Fibroblast of lung (primary cell): ENCODE measurements at regions not wholly inside any gene's neighbourhood (a gene's known extent, or its start where the extent isn't known, plus 50 kb on each side); places are given as distances from the start of the nearest gene placed in this dataset.
"Not testable (repeated sequence)": the region's sequence is repeated elsewhere in the genome, so short reads cannot be mapped to it uniquely, and the experiment has no call there.

Experiments
- EZH2 ChIP-seq: IDR thresholded peaks from 2 replicates; pipeline ENCODE4 v1.5.1; 2012; ENCODE audit warnings: low read length, control low read depth, mild to moderate bottlenecking; ENCODE audit errors: missing control alignments
- TF ChIP-seq, protein P1 (sequence below), 2 donors: IDR thresholded peaks in 1 of 2; conservative IDR thresholded peaks in 1 of 2; 1 replicate in 1 of 2; 2 replicates in 1 of 2; pipeline ENCODE4 v1.5.1; 2011 to 2012; ENCODE audit warnings: low read length in 2 of 2, control low read depth in 1 of 2, inconsistent platforms in 1 of 2, low read depth in 1 of 2, mild to moderate bottlenecking in 1 of 2

DNA sequence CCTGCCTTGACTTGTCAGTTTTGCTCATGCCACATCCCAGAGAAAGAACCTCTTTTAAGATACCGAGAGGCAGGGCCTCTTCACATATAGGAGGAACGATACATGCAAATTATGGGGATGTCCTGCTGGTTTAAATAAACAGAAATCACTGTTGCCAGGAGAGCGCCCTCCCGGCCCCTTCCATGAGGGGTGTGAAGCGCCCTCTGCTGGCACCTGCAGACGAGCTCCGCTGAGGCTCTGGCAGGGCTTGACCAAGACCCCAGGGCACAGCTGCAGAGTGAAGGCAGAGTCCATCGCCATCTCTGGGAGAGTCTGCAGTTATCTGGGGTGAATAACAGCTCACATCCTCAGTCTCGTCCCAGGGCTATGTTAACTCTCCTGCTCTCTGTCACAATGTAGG, 468.8 kb downstream of the RPIA start:
- not testable (repeated sequence) for TF ChIP-seq EZH2
- TF ChIP-seq, protein P1, sequence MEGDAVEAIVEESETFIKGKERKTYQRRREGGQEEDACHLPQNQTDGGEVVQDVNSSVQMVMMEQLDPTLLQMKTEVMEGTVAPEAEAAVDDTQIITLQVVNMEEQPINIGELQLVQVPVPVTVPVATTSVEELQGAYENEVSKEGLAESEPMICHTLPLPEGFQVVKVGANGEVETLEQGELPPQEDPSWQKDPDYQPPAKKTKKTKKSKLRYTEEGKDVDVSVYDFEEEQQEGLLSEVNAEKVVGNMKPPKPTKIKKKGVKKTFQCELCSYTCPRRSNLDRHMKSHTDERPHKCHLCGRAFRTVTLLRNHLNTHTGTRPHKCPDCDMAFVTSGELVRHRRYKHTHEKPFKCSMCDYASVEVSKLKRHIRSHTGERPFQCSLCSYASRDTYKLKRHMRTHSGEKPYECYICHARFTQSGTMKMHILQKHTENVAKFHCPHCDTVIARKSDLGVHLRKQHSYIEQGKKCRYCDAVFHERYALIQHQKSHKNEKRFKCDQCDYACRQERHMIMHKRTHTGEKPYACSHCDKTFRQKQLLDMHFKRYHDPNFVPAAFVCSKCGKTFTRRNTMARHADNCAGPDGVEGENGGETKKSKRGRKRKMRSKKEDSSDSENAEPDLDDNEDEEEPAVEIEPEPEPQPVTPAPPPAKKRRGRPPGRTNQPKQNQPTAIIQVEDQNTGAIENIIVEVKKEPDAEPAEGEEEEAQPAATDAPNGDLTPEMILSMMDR (conservative IDR thresholded peaks at IDR 0.05 in 1 of 2, IDR thresholded peaks at IDR 0.05 in 1 of 2; ENCODE audit: low read depth in 1 of 2, low read length in 2 of 2), result not testable (repeated sequence)
